Stromal cell of bone marrow (primary cell): ENCODE measurements at regions not wholly inside any gene's neighbourhood (a gene's known extent, or its start where the extent isn't known, plus 50 kb on each side); places are given as distances from the start of the nearest gene placed in this dataset.
A peak's percentile ranks its signal among the peaks of the same experiment; 100 is the strongest.

Source experiments
- DNase-seq: peaks from one replicate; pipeline ENCODE4 v3.0.0-alpha.2; 2012; ENCODE audit warnings: low read depth

GRCh38 chrX:150164971-150165600 is 198.0 kb upstream of the MAMLD1 start:
- DNase-seq, result no peak

GRCh38 chrX:150165776-150166610 is 197.1 kb upstream of the MAMLD1 start:
- no peak for DNase-seq

GRCh38 chrX:150167482-150168324 is 195.4 kb upstream of the MAMLD1 start:
- DNase-seq, result no peak

GRCh38 chrX:150182161-150182560 is 181.0 kb upstream of the MAMLD1 start:
- no peak for DNase-seq

- DNase-seq, result no peak
Observed at GRCh38 chrX:150184491-150184890, 178.6 kb upstream of the MAMLD1 start.

GRCh38 chrX:150185766-150186165 is 177.4 kb upstream of the MAMLD1 start:
- DNase-seq, result no peak

GRCh38 chrX:150192816-150193215 is 170.3 kb upstream of the MAMLD1 start:
- DNase-seq, result no peak

GRCh38 chrX:150196285-150196684 is 166.8 kb upstream of the MAMLD1 start:
- DNase-seq, result no peak

- DNase-seq, result no peak
Observed at GRCh38 chrX:150197388-150197787, 165.7 kb upstream of the MAMLD1 start.

- DNase-seq, result no peak
Observed at GRCh38 chrX:150198776-150199175, 164.3 kb upstream of the MAMLD1 start.

- DNase-seq, result no peak
Observed at GRCh38 chrX:150199181-150199580, 163.9 kb upstream of the MAMLD1 start.

GRCh38 chrX:150199803-150200202 is 163.3 kb upstream of the MAMLD1 start:
- DNase-seq, result no peak

- DNase-seq, result no peak
Observed at GRCh38 chrX:150200361-150200760, 162.8 kb upstream of the MAMLD1 start.

GRCh38 chrX:150200820-150201287 is 162.3 kb upstream of the MAMLD1 start:
- DNase-seq, result peak; percentile 95

- no peak for DNase-seq
Observed at GRCh38 chrX:150201391-150201790, 161.7 kb upstream of the MAMLD1 start.

- no peak for DNase-seq
Observed at GRCh38 chrX:150201841-150202240, 161.3 kb upstream of the MAMLD1 start.

- DNase-seq, result no peak
Observed at GRCh38 chrX:150202641-150203247, 160.4 kb upstream of the MAMLD1 start.

- DNase-seq, result no peak
Observed at GRCh38 chrX:150203248-150203645, 159.9 kb upstream of the MAMLD1 start.

- DNase-seq, result no peak
Observed at GRCh38 chrX:150205011-150205410, 158.1 kb upstream of the MAMLD1 start.

GRCh38 chrX:150207733-150208132 is 155.4 kb upstream of the MAMLD1 start:
- DNase-seq, result no peak

- DNase-seq, result peak; percentile 38
Observed at GRCh38 chrX:150211988-150212387, 151.1 kb upstream of the MAMLD1 start.
